ENCODE measurements at regions not wholly inside any gene's neighbourhood (a gene's known extent, or its start where the extent isn't known, plus 50 kb on each side); places are given as distances from the start of the nearest gene placed in this dataset.

DNA sequence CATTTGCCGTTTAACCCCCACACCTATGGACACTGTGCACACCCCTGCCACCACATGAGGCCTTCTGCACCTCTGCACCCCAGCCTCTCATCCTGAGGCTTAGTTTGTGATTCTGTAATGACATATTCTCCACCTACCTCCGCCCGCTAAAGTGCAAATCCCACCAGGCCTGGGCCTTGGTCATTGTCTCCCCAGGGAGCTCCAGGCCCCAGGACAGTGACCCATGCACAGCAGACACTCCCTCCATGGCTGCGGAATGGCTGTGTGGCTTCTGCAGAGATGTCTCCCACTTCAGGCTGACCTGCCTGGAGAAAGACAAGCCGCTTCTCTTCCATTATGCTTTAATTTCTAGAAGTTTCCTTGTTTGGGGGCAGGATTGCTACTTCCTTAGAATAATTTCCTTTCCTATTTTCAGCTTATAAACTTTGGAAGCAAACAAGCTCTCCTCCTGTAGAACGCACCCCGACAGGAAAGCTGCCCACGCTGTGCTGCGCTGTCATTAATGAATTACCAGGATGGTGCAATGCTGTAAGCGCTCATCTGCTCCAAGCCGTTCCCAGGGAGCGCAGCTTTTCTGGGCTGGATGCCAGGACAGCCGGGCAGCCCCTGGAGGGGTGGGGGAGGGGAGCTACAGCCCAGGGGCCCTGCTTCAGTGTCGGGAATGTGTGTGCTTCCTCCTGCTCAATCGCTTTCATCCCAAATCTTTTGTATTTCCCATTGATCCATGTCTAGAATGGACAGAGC is 618.0 kb downstream of the BRD1 start:
- Histone ChIP-seq H3K27me3 (no peaks in the 10 kb centered on the region), H3K9me3 (no peaks in the 10 kb centered on the region), H3K36me3 (no peaks in the 10 kb centered on the region), H3K4me1 (no peaks in the 10 kb centered on the region), H3K27ac (no peak overlapping the region), H3K4me3 (no peak overlapping the region)
- DNase-seq (ENCODE audit: low spot score in 2 of 2) = no peak
- TF ChIP-seq CTCF (IDR thresholded peaks at IDR 0.05) (no peak), EP300 (IDR thresholded peaks at IDR 0.05) (no peak), POLR2A (IDR thresholded peaks at IDR 0.05) (no peak)
- WGBS, 2 donors = 37 to 50% methylated on average over 15 of the region's 15 CpGs

GRCh38 chr22:49208768-49209252 is 618.9 kb downstream of the BRD1 start:
- no peaks in the 10 kb centered on the region for H3K9me3 ChIP-seq
- H3K4me3 ChIP-seq = no peak overlapping the region
- H3K4me1 ChIP-seq = no peaks in the 10 kb centered on the region
- no peaks in the 10 kb centered on the region for H3K27me3 ChIP-seq
- no peak for TF ChIP-seq POLR2A (IDR thresholded peaks at IDR 0.05)
- no peak for TF ChIP-seq EP300 (IDR thresholded peaks at IDR 0.05)
- no peak for TF ChIP-seq CTCF (IDR thresholded peaks at IDR 0.05)
- DNase-seq (ENCODE audit: low spot score in 2 of 2) = no peak
- 60 to 63% methylated on average over 15 of the region's 15 CpGs for WGBS, 2 donors
- H3K36me3 ChIP-seq = no peaks in the 10 kb centered on the region
- no peak overlapping the region for H3K27ac ChIP-seq

GRCh38 chr22:49208004-49208402 is 619.7 kb downstream of the BRD1 start:
- no peaks in the 10 kb centered on the region for H3K27me3 ChIP-seq
- no peak for DNase-seq (ENCODE audit: low spot score in 2 of 2)

DNA sequence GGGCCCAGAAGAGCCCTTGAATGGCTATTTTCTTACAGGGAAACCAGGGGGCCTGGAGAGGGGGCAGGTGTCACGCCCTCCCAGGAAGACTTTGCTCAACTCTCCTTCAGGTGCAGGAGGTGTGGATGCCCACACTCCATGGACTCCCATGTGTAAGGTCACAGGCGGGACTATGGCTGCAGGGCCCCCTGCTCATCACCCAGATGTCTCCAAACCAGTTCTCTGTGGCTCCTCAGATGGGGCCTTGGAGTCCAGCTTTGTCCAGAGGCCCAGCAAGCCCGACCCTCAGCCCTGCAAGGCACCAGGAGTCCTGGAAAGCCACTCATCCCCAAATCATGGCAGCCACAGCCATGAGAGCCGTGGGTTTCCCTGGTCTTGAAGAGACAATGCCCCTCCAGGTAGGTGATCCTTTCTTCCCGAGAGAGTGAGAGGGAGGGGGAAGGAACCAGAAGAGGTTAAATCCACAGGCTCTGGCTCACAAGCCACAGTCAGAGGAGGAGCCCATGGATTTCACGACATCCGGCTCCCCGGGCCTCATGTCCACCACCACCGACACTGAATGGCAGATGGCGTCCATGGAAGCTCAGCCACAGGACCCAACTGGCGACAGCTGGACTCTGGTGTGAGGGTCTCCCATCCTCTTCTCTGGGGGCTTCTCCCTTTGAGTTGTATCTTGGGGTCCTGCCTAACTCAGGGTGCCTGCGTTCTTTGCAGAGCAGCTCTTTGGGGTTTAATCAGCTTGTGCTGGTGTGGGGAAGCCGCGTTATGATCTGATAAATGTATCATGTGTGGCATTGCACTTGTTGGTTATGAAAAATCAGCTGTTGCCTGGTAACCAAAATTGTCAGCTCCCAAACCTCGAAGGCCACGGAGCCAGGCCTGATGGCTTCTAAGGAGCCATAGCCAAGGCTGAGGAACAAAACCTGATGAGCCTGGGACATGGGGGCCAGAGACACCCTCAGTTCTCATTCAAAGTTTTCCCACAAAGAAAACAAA is 620.4 kb downstream of the BRD1 start:
- 73 to 79% methylated on average over 16 of the region's 16 CpGs for WGBS, 2 donors
- no peaks in the 10 kb centered on the region for H3K36me3 ChIP-seq
- no peak for TF ChIP-seq POLR2A (IDR thresholded peaks at IDR 0.05)
- no peak for TF ChIP-seq EP300 (IDR thresholded peaks at IDR 0.05)
- TF ChIP-seq CTCF (IDR thresholded peaks at IDR 0.05) = no peak
- no peak overlapping the region for H3K27ac ChIP-seq
- no peaks in the 10 kb centered on the region for H3K9me3 ChIP-seq
- H3K27me3 ChIP-seq = no peaks in the 10 kb centered on the region
- H3K4me1 ChIP-seq = no peaks in the 10 kb centered on the region
- H3K4me3 ChIP-seq = no peak overlapping the region
- DNase-seq (ENCODE audit: low spot score in 2 of 2) = no peak

More at GRCh38 chr22:49208004-49208402, 619.7 kb downstream of the BRD1 start:
- no peaks in the 10 kb centered on the region for H3K36me3 ChIP-seq
- WGBS, 2 donors = 73 to 86% methylated on average over 2 of the region's 2 CpGs
- no peak overlapping the region for H3K27ac ChIP-seq
- TF ChIP-seq CTCF (IDR thresholded peaks at IDR 0.05) (no peak), POLR2A (IDR thresholded peaks at IDR 0.05) (no peak), EP300 (IDR thresholded peaks at IDR 0.05) (no peak)
- no peaks in the 10 kb centered on the region for H3K9me3 ChIP-seq
- H3K4me1 ChIP-seq = no peaks in the 10 kb centered on the region
- no peak overlapping the region for H3K4me3 ChIP-seq

- no peaks in the 10 kb centered on the region for H3K27me3 ChIP-seq
- whole genome bisulfite sequencing, 2 donors = 90 to 91% methylated on average over 12 of the region's 12 CpGs
- H3K4me1 ChIP-seq = no peaks in the 10 kb centered on the region
- no peak overlapping the region for H3K27ac ChIP-seq
- H3K9me3 ChIP-seq = no peaks in the 10 kb centered on the region
- no peak overlapping the region for H3K4me3 ChIP-seq
- DNase-seq (ENCODE audit: low spot score in 2 of 2) = no peak
- no peak for TF ChIP-seq CTCF (IDR thresholded peaks at IDR 0.05)
- TF ChIP-seq POLR2A (IDR thresholded peaks at IDR 0.05) = no peak
- TF ChIP-seq EP300 (IDR thresholded peaks at IDR 0.05) = no peak
- no peaks in the 10 kb centered on the region for H3K36me3 ChIP-seq
Observed at GRCh38 chr22:49206281-49206680, 621.4 kb downstream of the BRD1 start.

All from tibial nerve (tissue), 4 donors.